PFSK-1 (cell line): ENCODE measurements at regions not wholly inside any gene's neighbourhood (a gene's known extent, or its start where the extent isn't known, plus 50 kb on each side); places are given as distances from the start of the nearest gene placed in this dataset.

Experiments
- FOXP2 ChIP-seq: optimal IDR thresholded peaks from 2 replicates; pipeline ENCODE3; 2011; ENCODE audit warnings: borderline replicate concordance, control low read depth, inconsistent platforms; ENCODE audit not compliant: insufficient read depth; ENCODE audit errors: extremely low read length, extremely low read depth
- POLR2AphosphoS5 ChIP-seq: IDR thresholded peaks from 2 replicates; pipeline ENCODE4 v1.6.1; 2012; ENCODE audit warnings: low read depth, mild to moderate bottlenecking, control low read depth, low read length, moderate library complexity
- REST ChIP-seq, 2 experiments: IDR thresholded peaks; 2 replicates each; pipeline versions ENCODE4 v1.6.1 to v1.8.0; 2011 to 2012; ENCODE audit warnings: low read depth in 2 of 2, low read length in 2 of 2, control low read depth in 1 of 2, inconsistent platforms in 1 of 2, mild to moderate bottlenecking in 1 of 2, moderate library complexity in 1 of 2; ENCODE audit not compliant: insufficient read depth in 1 of 2
- SIN3A ChIP-seq: IDR thresholded peaks from 2 replicates; pipeline ENCODE4 v1.6.1; 2012; ENCODE audit warnings: mild to moderate bottlenecking, low read length, moderate library complexity, borderline replicate concordance; ENCODE audit not compliant: insufficient read depth
- TAF1 ChIP-seq: IDR thresholded peaks from 2 replicates; pipeline ENCODE4 v1.6.1; 2012; ENCODE audit warnings: low read length, control low read depth, borderline replicate concordance; ENCODE audit not compliant: insufficient read depth

- TF ChIP-seq TAF1 (no peak), FOXP2 (no peak), POLR2AphosphoS5 (no peak), SIN3A (no peak), REST (IDR thresholded peaks at IDR 0.05; ENCODE audit: insufficient read depth in 1 of 2, low read depth in 2 of 2, low read length in 2 of 2) (no peak)
These were observed 141.3 kb upstream of the CDH10 start for GRCh38 chr5:24786108-24786507.

DNA sequence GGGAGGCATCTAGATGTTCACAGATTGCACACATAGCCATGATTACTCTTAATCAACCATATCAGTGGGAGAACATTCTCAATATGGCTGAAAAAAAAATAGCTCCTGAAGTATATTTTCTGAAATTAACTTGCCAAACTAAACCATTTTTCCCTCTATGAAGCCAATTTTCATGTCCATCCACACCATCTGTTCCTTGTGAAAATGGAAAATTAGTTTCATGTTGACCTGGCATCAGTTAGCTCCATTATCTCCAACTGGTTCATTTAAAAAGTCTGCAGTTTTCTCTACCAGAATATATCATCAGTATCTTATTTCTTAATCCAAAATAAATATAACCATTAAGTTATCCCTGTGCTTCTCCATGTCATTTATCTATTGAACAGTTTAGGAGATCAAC, 138.8 kb upstream of the CDH10 start:
- no peak for TF ChIP-seq TAF1
- no peak for TF ChIP-seq FOXP2
- TF ChIP-seq SIN3A: no peak
- TF ChIP-seq REST (IDR thresholded peaks at IDR 0.05; ENCODE audit: insufficient read depth in 1 of 2, low read depth in 2 of 2, low read length in 2 of 2): no peak
- no peak for TF ChIP-seq POLR2AphosphoS5

DNA sequence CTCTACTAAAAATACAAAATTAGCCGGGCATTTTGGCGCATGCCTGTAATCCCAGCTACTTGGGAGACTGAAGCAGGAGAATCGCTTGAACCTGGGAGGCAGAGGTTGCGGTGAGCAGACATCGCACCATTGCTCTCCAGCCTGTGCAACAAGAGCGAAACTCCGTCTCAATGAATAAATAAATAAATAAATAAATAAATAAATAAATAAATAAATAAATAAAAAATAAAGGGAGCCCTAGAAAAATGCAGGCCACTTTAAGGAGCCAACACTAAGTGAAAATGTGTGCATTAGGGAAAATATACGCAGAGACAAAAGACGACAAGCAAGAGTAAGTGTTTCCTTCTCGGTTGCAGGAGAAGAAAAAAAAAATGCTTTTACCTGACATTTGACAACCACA, 132.6 kb upstream of the CDH10 start:
- no peak for TF ChIP-seq SIN3A
- no peak for TF ChIP-seq POLR2AphosphoS5
- TF ChIP-seq TAF1: no peak
- TF ChIP-seq FOXP2: no peak
- TF ChIP-seq REST (IDR thresholded peaks at IDR 0.05; ENCODE audit: insufficient read depth in 1 of 2, low read depth in 2 of 2, low read length in 2 of 2): no peak

GRCh38 chr5:24773261-24773660, 128.5 kb upstream of the CDH10 start:
- TF ChIP-seq SIN3A (no peak), TAF1 (no peak), POLR2AphosphoS5 (no peak), FOXP2 (no peak)

DNA sequence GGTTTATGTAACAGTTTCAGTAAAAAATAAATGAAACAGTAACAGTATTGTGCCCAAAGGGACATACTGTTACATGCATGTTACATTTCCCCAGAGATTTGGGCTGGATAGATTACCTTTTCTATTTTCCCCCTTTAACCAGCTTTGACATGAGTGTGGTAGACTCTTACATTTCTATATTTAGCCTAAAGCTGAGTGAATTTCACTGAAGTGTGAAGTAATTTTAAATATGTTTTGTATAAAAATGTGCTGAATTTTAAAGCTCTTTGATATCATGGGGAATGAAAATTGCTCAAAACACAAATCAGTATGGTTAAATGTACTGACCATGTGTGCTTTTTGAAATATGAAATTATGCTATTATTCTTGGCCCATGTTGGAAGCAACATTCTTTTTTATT, 122.3 kb upstream of the CDH10 start:
- no peak for TF ChIP-seq FOXP2
- no peak for TF ChIP-seq REST (IDR thresholded peaks at IDR 0.05; ENCODE audit: insufficient read depth in 1 of 2, low read depth in 2 of 2, low read length in 2 of 2)
- TF ChIP-seq POLR2AphosphoS5: no peak
- TF ChIP-seq TAF1: no peak
- TF ChIP-seq SIN3A: no peak

- no peak for TF ChIP-seq FOXP2
- TF ChIP-seq POLR2AphosphoS5: no peak
- no peak for TF ChIP-seq REST (IDR thresholded peaks at IDR 0.05; ENCODE audit: insufficient read depth in 1 of 2, low read depth in 2 of 2, low read length in 2 of 2)
- TF ChIP-seq SIN3A: no peak
- no peak for TF ChIP-seq TAF1
These were observed 120.4 kb upstream of the CDH10 start for GRCh38 chr5:24765219-24765618.
